H1 (cell line): ENCODE measurements at regions not wholly inside any gene's neighbourhood (a gene's known extent, or its start where the extent isn't known, plus 50 kb on each side); places are given as distances from the start of the nearest gene placed in this dataset.
A peak's percentile ranks its signal among the peaks of the same experiment; 100 is the strongest.

Source experiments
- CTCF ChIA-PET: fragments of 300-600 bp; sonication (Branson Sonifier 250); formaldehyde crosslinking; loops from one replicate; lab custom pipeline; 2021; ENCODE audit not compliant: partially characterized antibody; lab: Charles Lee
- POLR2A ChIA-PET: fragments of 300-600 bp; sonication (Branson Sonifier 250); formaldehyde crosslinking; loops from one replicate; lab custom pipeline; 2021; ENCODE audit warnings: inconsistent platforms; ENCODE audit not compliant: partially characterized antibody; lab: Charles Lee
- DNase-seq, 2 experiments: peaks; one replicate each; pipeline versions ENCODE4 v3.0.0 to v3.0.0-alpha.2; 2010 to 2022; ENCODE audit warnings: low spot score in 2 of 2, low read depth in 1 of 2, mixed read lengths in 1 of 2
- FAIRE-seq: peaks from 2 replicates; lab custom pipeline; 2011; peaks lifted over from hg19 to GRCh38; lab: Jason Lieb, UNC
- H2AFZ ChIP-seq: 2 replicates; pipeline ENCODE4 v1.8.1; 2012; ENCODE audit warnings: low read length, inconsistent platforms
- H2AK5ac ChIP-seq: 2 replicates; pipeline ENCODE4 v1.6.1; 2013; ENCODE audit warnings: low read depth, low read length
- H2BK120ac ChIP-seq: replicated peaks from 2 replicates; pipeline ENCODE3; 2013; ENCODE audit warnings: low read depth, low read length, inconsistent platforms
- H2BK12ac ChIP-seq: 2 replicates; pipeline ENCODE4 v1.6.1; 2013; ENCODE audit warnings: low read depth, low read length
- H2BK15ac ChIP-seq: 2 replicates; pipeline ENCODE4 v1.6.1; 2013; ENCODE audit warnings: low read length
- H2BK20ac ChIP-seq: 2 replicates; pipeline ENCODE4 v1.6.1; 2013; ENCODE audit warnings: low read length
- H2BK5ac ChIP-seq: 2 replicates; pipeline ENCODE4 v1.6.1; 2013; ENCODE audit warnings: low read depth, low read length
- H3K14ac ChIP-seq: 2 replicates; pipeline ENCODE4 v1.6.1; 2013; ENCODE audit warnings: inconsistent platforms; ENCODE audit not compliant: insufficient read length
- H3K18ac ChIP-seq: 2 replicates; pipeline ENCODE4 v1.6.1; 2013; ENCODE audit warnings: low read length; ENCODE audit errors: extremely low read depth
- H3K23ac ChIP-seq: 2 replicates; pipeline ENCODE4 v1.6.1; 2013; ENCODE audit warnings: inconsistent platforms; ENCODE audit not compliant: insufficient read length
- H3K23me2 ChIP-seq: 2 replicates; pipeline ENCODE4 v1.6.1; 2013; ENCODE audit warnings: low read depth, low read length
- H3K27ac ChIP-seq: 2 replicates; pipeline ENCODE4 v1.6.1; 2011; ENCODE audit warnings: low read depth, low read length, inconsistent platforms
- H3K27me3 ChIP-seq, 4 experiments: replicated peaks in 1 of 4; 1 replicate in 1 of 4; 2 replicates in 3 of 4; pipeline versions ENCODE4 v1.6.1 to v1.8.1; 2011 to 2013; ENCODE audit warnings: low read length in 3 of 4, mild to moderate bottlenecking in 3 of 4, inconsistent platforms in 2 of 4, mixed read lengths in 2 of 4, moderate library complexity in 1 of 4; ENCODE audit not compliant: control insufficient read depth in 3 of 4, insufficient read depth in 3 of 4; ENCODE audit errors: extremely low read depth in 1 of 4
- H3K36me3 ChIP-seq, 4 experiments: 2 replicates each; pipeline versions ENCODE4 v1.6.1 to v1.8.1; 2011 to 2013; ENCODE audit warnings: mild to moderate bottlenecking in 4 of 4, low read length in 3 of 4, moderate library complexity in 2 of 4, control low read depth in 1 of 4, inconsistent platforms in 1 of 4; ENCODE audit not compliant: insufficient read depth in 4 of 4, control insufficient read depth in 2 of 4
- H3K4ac ChIP-seq: replicated peaks from 2 replicates; pipeline ENCODE3; 2013; ENCODE audit warnings: low read length, low read depth, mixed read lengths, inconsistent platforms; ENCODE audit not compliant: insufficient read length
- H3K4me1 ChIP-seq, 4 experiments: replicated peaks in 1 of 4; 1 replicate in 1 of 4; 2 replicates in 3 of 4; pipeline versions ENCODE4 v1.6.1 to v1.8.1; 2011 to 2013; ENCODE audit warnings: low read length in 3 of 4, inconsistent platforms in 2 of 4, mixed read lengths in 1 of 4; ENCODE audit not compliant: insufficient read depth in 4 of 4, control insufficient read depth in 3 of 4
- H3K4me2 ChIP-seq, 2 experiments: 2 replicates each; pipeline versions ENCODE4 v1.6.1 to v1.8.1; 2011 to 2013; ENCODE audit warnings: low read depth in 2 of 2, low read length in 2 of 2, control low read depth in 1 of 2, inconsistent platforms in 1 of 2, mild to moderate bottlenecking in 1 of 2; ENCODE audit not compliant: insufficient read depth in 1 of 2
- H3K4me3 ChIP-seq, 4 experiments: fragments of 200-600, 300-600 bp in 1 of 4; sonication (generic), shearing (Covaris generic), sonication (Bioruptor Twin) in 1 of 4; 2 replicates each; pipeline versions ENCODE4 v1.5.1 to v1.8.1; 2011 to 2016; ENCODE audit warnings: low read length in 4 of 4, low read depth in 3 of 4, control low read depth in 2 of 4, inconsistent platforms in 2 of 4, mild to moderate bottlenecking in 2 of 4, mixed read lengths in 1 of 4, moderate library complexity in 1 of 4; ENCODE audit not compliant: insufficient read depth in 2 of 4; ENCODE audit errors: extremely low read depth in 1 of 4
- H3K56ac ChIP-seq: replicated peaks from 2 replicates; pipeline ENCODE3; 2013; ENCODE audit warnings: low read depth, mild to moderate bottlenecking, mixed read lengths, low read length, inconsistent platforms; ENCODE audit not compliant: insufficient read length
- H3K79me1 ChIP-seq: 2 replicates; pipeline ENCODE4 v1.6.1; 2013; ENCODE audit warnings: low read depth, low read length, control low read depth
- H3K79me2 ChIP-seq, 2 experiments: 2 replicates each; pipeline versions ENCODE4 v1.6.1 to v1.8.1; 2012 to 2013; ENCODE audit warnings: low read length in 2 of 2, mild to moderate bottlenecking in 2 of 2, inconsistent platforms in 1 of 2; ENCODE audit not compliant: insufficient read depth in 2 of 2, control insufficient read depth in 1 of 2
- H3K9ac ChIP-seq, 4 experiments: replicated peaks in 1 of 4; 1 replicate in 1 of 4; 2 replicates in 3 of 4; pipeline versions ENCODE4 v1.6.1 to v1.8.1; 2011 to 2013; ENCODE audit warnings: low read depth in 3 of 4, low read length in 3 of 4, control low read depth in 2 of 4, mild to moderate bottlenecking in 2 of 4, moderate library complexity in 2 of 4, inconsistent platforms in 1 of 4; ENCODE audit errors: extremely low read depth in 1 of 4
- H3K9me3 ChIP-seq, 2 experiments: 2 replicates each; pipeline versions ENCODE4 v1.6.1 to v1.8.1; 2012 to 2013; ENCODE audit warnings: mild to moderate bottlenecking in 2 of 2, moderate library complexity in 2 of 2, control low read depth in 1 of 2, inconsistent platforms in 1 of 2, low read depth in 1 of 2, low read length in 1 of 2, mixed read lengths in 1 of 2; ENCODE audit not compliant: insufficient read depth in 2 of 2
- H4K20me1 ChIP-seq, 2 experiments: replicated peaks in 1 of 2; 2 replicates each; pipeline versions ENCODE3 to v1.8.1; 2011 to 2013; ENCODE audit warnings: inconsistent platforms in 2 of 2, low read length in 2 of 2, mild to moderate bottlenecking in 1 of 2; ENCODE audit not compliant: insufficient read depth in 2 of 2, control insufficient read depth in 1 of 2
- H4K5ac ChIP-seq: 2 replicates; pipeline ENCODE4 v1.6.1; 2013; ENCODE audit warnings: low read length, low read depth, mixed read lengths, inconsistent platforms; ENCODE audit not compliant: insufficient read length
- H4K8ac ChIP-seq: 2 replicates; pipeline ENCODE4 v1.8.0; 2013; ENCODE audit warnings: mild to moderate bottlenecking, moderate library complexity, low read length, inconsistent platforms; ENCODE audit not compliant: insufficient read depth; ENCODE audit errors: extremely low read depth
- H4K91ac ChIP-seq: replicated peaks from 2 replicates; pipeline ENCODE3; 2013; ENCODE audit warnings: low read length, mixed read lengths, inconsistent platforms; ENCODE audit not compliant: insufficient read length
- CEBPB ChIP-seq: IDR thresholded peaks from 2 replicates; pipeline ENCODE4 v1.6.1; 2012; ENCODE audit warnings: low read depth, low read length
- E2F6 ChIP-seq: IDR thresholded peaks from 2 replicates; pipeline ENCODE4 v1.6.1; 2012; ENCODE audit warnings: inconsistent platforms
- NANOG ChIP-seq: IDR thresholded peaks from 2 replicates; pipeline ENCODE4 v1.6.1; 2011; ENCODE audit warnings: low read length, low read depth, mild to moderate bottlenecking, inconsistent platforms; ENCODE audit not compliant: insufficient read depth, poor library complexity, severe bottlenecking
- SAP30 ChIP-seq: fragments of 300-600 bp; sonication (generic); IDR thresholded peaks from 2 replicates; pipeline ENCODE4 v1.7.1; 2012; ENCODE audit warnings: low read length, moderate library complexity, mild to moderate bottlenecking, inconsistent platforms; ENCODE audit not compliant: insufficient read depth, insufficient replicate concordance
- YY1 ChIP-seq: IDR thresholded peaks from 2 replicates; pipeline ENCODE4 v1.6.1; 2011; ENCODE audit warnings: low read depth, mild to moderate bottlenecking, low read length
- whole genome bisulfite sequencing, 2 experiments: shearing (Covaris generic) in 1 of 2; methylation state at CpG; one replicate each; pipeline versions ENCODE4 v1.1.6 to v1.1.7; 2013 to 2015; ENCODE audit warnings: low lambda C conversion rate in 2 of 2, mixed read lengths in 2 of 2, inconsistent platforms in 1 of 2, low coverage in 1 of 2, missing lambda C conversion rate in 1 of 2; ENCODE audit not compliant: insufficient replicate concordance in 2 of 2, insufficient coverage in 1 of 2, insufficient read length in 1 of 2; ENCODE audit errors: extremely low coverage in 1 of 2, missing lambda C conversion rate in 1 of 2; 5-methylcytosine and 5-hydroxymethylcytosine counted together

DNA sequence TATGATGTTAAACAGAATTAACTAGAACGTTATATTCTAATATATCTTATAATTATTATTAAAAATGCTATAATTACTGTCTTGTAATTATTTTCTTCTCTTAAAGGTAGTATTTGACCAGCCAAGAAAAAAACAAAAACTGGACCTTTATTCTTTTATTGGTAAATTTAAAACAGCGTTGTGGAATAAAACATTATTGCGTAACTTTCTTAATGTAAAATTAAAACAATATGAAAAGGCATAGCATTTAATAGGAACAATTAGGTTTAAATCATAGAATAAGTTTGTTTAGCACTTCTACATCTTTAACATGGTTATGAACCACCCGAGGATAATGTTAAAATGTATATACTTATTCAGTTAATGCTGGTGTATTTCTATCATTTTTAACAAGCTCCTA lies 574.5 kb upstream of the CDH18 start:
- Histone ChIP-seq H4K91ac (no peak overlapping the region), H2AK5ac (no peak overlapping the region), H3K4ac (no peak overlapping the region), H4K5ac (no peak overlapping the region), H2BK120ac (no peak overlapping the region), H3K27ac (no peak overlapping the region), H3K4me1 (no peaks in the 10 kb centered on the region), H3K23me2 (no peaks in the 10 kb centered on the region; the same call in 1 of the 2 replicates), H4K8ac (no peak overlapping the region), H3K36me3 (no peaks in the 10 kb centered on the region), H3K9ac (no peak overlapping the region), H2AFZ (no peak overlapping the region), H3K18ac (no peak overlapping the region), H3K56ac (no peak overlapping the region), H3K23ac (no peak overlapping the region), H3K27me3 (no peaks in the 10 kb centered on the region), H2BK15ac (no peak overlapping the region), H3K79me2 (no peaks in the 10 kb centered on the region), H3K79me1 (no peaks in the 10 kb centered on the region), H2BK5ac (no peak overlapping the region), H3K9me3 (no peaks in the 10 kb centered on the region), H2BK12ac (no peak overlapping the region), H3K14ac (no peak overlapping the region), H2BK20ac (no peak overlapping the region), H4K20me1 (no peaks in the 10 kb centered on the region), H3K4me3 (no peak overlapping the region), H3K4me2 (no peak overlapping the region)
- WGBS, 2 experiments, result 86% methylated on average over 4 of the region's 4 CpGs; no CpG with 5 or more reads in 1 of the 2 experiments
- TF ChIP-seq E2F6 (no peak), CEBPB (peak; percentile 82; the same call in 1 of the 2 replicates), SAP30 (no peak), YY1 (no peak), NANOG (no peak)
- ChIA-PET CTCF (no interaction called here), POLR2A (no interaction called here)
- DNase-seq, result no peak
- no peak for FAIRE-seq
